Adrenal gland (tissue), 9 donors: ENCODE measurements at regions not wholly inside any gene's neighbourhood (a gene's known extent, or its start where the extent isn't known, plus 50 kb on each side); places are given as distances from the start of the nearest gene placed in this dataset.

Experiments used
- DNase-seq, 7 donors: peaks; one replicate each; pipeline ENCODE4 v3.0.0-alpha.2; 2019 to 2020
- H3K27ac ChIP-seq, 5 donors: fragments of 200-600 bp; sonication (generic) in 4 of 5; 1 replicate in 3 of 5; 2 replicates in 2 of 5; pipeline versions ENCODE4 v1.5.1 to v1.8.0; 2016 to 2020; ENCODE audit warnings: mild to moderate bottlenecking in 1 of 5
- H3K27me3 ChIP-seq: fragments of 200-600 bp; 2 replicates; pipeline ENCODE4 v1.8.0; 2021
- H3K36me3 ChIP-seq, 2 donors: fragments of 200-600 bp; replicated peaks in 1 of 2; 1 replicate in 1 of 2; 2 replicates in 1 of 2; pipeline versions ENCODE4 v1.5.1 to v1.8.0; 2018 to 2022
- H3K4me1 ChIP-seq, 2 donors: fragments of 200-600 bp; replicated peaks in 1 of 2; 1 replicate in 1 of 2; 2 replicates in 1 of 2; pipeline versions ENCODE4 v1.5.1 to v1.8.0; 2018 to 2021
- H3K4me3 ChIP-seq, 4 donors: fragments of 200-600 bp; sonication (generic) in 3 of 4; one replicate each; pipeline ENCODE4 v1.5.1; 2016 to 2018
- H3K9me3 ChIP-seq, 3 donors: fragments of 200-600 bp; sonication (generic) in 1 of 3; replicated peaks in 1 of 3; 1 replicate in 2 of 3; 2 replicates in 1 of 3; pipeline versions ENCODE4 v1.5.1 to v1.8.0; 2016 to 2021
- CTCF ChIP-seq, 6 experiments: fragments of 450-650 bp in 4 of 6; fragments of 200-600 bp in 2 of 6; sonication (generic) in 1 of 6; IDR thresholded peaks; 1 replicate in 5 of 6; 2 replicates in 1 of 6; pipeline versions ENCODE4 v1.5.1 to v1.8.0; 2016 to 2021; ENCODE audit warnings: antibody characterized with exemption in 6 of 6, mild to moderate bottlenecking in 2 of 6, moderate library complexity in 1 of 6
- POLR2A ChIP-seq, 2 donors: fragments of 450-650 bp; IDR thresholded peaks; one replicate each; pipeline ENCODE4 v1.6.1; 2017; ENCODE audit warnings: antibody characterized with exemption in 2 of 2, mild to moderate bottlenecking in 2 of 2, moderate library complexity in 1 of 2
- WGBS, 4 donors: extraction: QIAGEN DNeasy Blood & Tissue Kit in 2 of 4; methylation state at CpG; one replicate each; pipeline versions ENCODE4 v1.1.5 to v1.1.7; 2013 to 2017; 5-methylcytosine and 5-hydroxymethylcytosine counted together
- intact Hi-C, 2 donors: fragments of 100-400 bp; cut with DNase I; formaldehyde crosslinking; loops; one replicate each; pipeline versions ENCODE4 v1.14.1 to v1.15.0; 2022 to 2023
- donor health status: healthy with polysubstance abuse.
- donor health status: Bipolar disorder and iron deficiency.
- donor health status: DM: yes; HTN: yes; CAD: no.
- donor health status: DM: no; HTN: no; CAD: no.
- donor health status: DM: no; HTN: no; CAD: no.

GRCh38 chr18:25516747-25517498, 165.0 kb upstream of the ZNF521 start:
- H3K9me3 ChIP-seq, result no peaks in the 10 kb centered on the region
- WGBS, 4 donors, result 84 to 88% (median 87%) methylated on average over 7 of the region's 7 CpGs
- intact Hi-C loops, result no loop called here

GRCh38 chr18:25516121-25516520, 164.2 kb upstream of the ZNF521 start:
- no peaks in the 10 kb centered on the region for H3K27me3 ChIP-seq
- no peak for DNase-seq
- WGBS, 4 donors, result 69 to 77% (median 71%) methylated on average over 5 of the region's 5 CpGs
- H3K4me3 ChIP-seq, result no peak overlapping the region
- intact Hi-C loops, result no loop called here
- no peaks in the 10 kb centered on the region for H3K4me1 ChIP-seq
- no peaks in the 10 kb centered on the region for H3K9me3 ChIP-seq
- H3K27ac ChIP-seq, result no peak overlapping the region
- no peaks in the 10 kb centered on the region for H3K36me3 ChIP-seq
- TF ChIP-seq CTCF (IDR thresholded peaks at IDR 0.05) (no peak), POLR2A (IDR thresholded peaks at IDR 0.05) (no peak)

More at GRCh38 chr18:25516747-25517498, 165.0 kb upstream of the ZNF521 start:
- Histone ChIP-seq H3K4me3 (no peak overlapping the region), H3K27me3 (no peaks in the 10 kb centered on the region), H3K27ac (no peak overlapping the region), H3K36me3 (no peaks in the 10 kb centered on the region), H3K4me1 (no peaks in the 10 kb centered on the region)
- no peak for DNase-seq
- TF ChIP-seq POLR2A (IDR thresholded peaks at IDR 0.05), result no peak
- TF ChIP-seq CTCF (IDR thresholded peaks at IDR 0.05), result no peak

- Histone ChIP-seq H3K27ac (no peak overlapping the region), H3K27me3 (no peaks in the 10 kb centered on the region), H3K36me3 (no peaks in the 10 kb centered on the region), H3K4me1 (no peaks in the 10 kb centered on the region), H3K9me3 (no peaks in the 10 kb centered on the region), H3K4me3 (no peak overlapping the region)
- WGBS, 4 donors, result 67 to 81% (median 71%) methylated on average over 2 of the region's 2 CpGs
- TF ChIP-seq POLR2A (IDR thresholded peaks at IDR 0.05) (no peak), CTCF (IDR thresholded peaks at IDR 0.05) (no peak)
- DNase-seq, result no peak
- intact Hi-C loops, result no loop called here
Observed at GRCh38 chr18:25510096-25510495, 158.1 kb upstream of the ZNF521 start.

GRCh38 chr18:25503567-25504081, 151.7 kb upstream of the ZNF521 start:
- Histone ChIP-seq H3K4me3 (peak overlapping the region in 2 of 4 donors; percentile 15 to 50), H3K9me3 (no peaks in the 10 kb centered on the region), H3K27ac (no peak overlapping the region), H3K27me3 (no peaks in the 10 kb centered on the region), H3K4me1 (no peaks in the 10 kb centered on the region), H3K36me3 (no peaks in the 10 kb centered on the region)
- WGBS, 4 donors, result 2 to 11% (median 5%) methylated on average over 11 of the region's 11 CpGs
- no peak for TF ChIP-seq POLR2A (IDR thresholded peaks at IDR 0.05)
- TF ChIP-seq CTCF (IDR thresholded peaks at IDR 0.05), result no peak
- peak; percentile 53 to 74 (median 62) for DNase-seq
- intact Hi-C loops, result no loop called here
